ENCODE measurements at regions not wholly inside any gene's neighbourhood (a gene's known extent, or its start where the extent isn't known, plus 50 kb on each side); places are given as distances from the start of the nearest gene placed in this dataset.
"Not testable (repeated sequence)": the region's sequence is repeated elsewhere in the genome, so short reads cannot be mapped to it uniquely, and the experiment has no call there.

- DNase-seq = no peak
These were observed 405.2 kb downstream of the ZEB2 start for GRCh38 chr2:144114760-144115159.

GRCh38 chr2:144111437-144111836, 408.5 kb downstream of the ZEB2 start:
- no peak for DNase-seq

- not testable (repeated sequence) for DNase-seq
These were observed 413.8 kb downstream of the ZEB2 start for GRCh38 chr2:144106104-144106503.

- no peak for DNase-seq
These were observed 417.5 kb downstream of the ZEB2 start for GRCh38 chr2:144102386-144102785.

GRCh38 chr2:144099780-144100377, 420.0 kb downstream of the ZEB2 start:
- no peak for DNase-seq

GRCh38 chr2:144099340-144099739, 420.6 kb downstream of the ZEB2 start:
- no peak for DNase-seq

- no peak for DNase-seq
These were observed 422.3 kb downstream of the ZEB2 start for GRCh38 chr2:144097440-144098225.

GRCh38 chr2:144096531-144096930, 423.4 kb downstream of the ZEB2 start:
- no peak for DNase-seq

GRCh38 chr2:144094408-144095151, 425.3 kb downstream of the ZEB2 start:
- DNase-seq = no peak

GRCh38 chr2:144091622-144092021, 428.3 kb downstream of the ZEB2 start:
- DNase-seq = no peak

- DNase-seq = no peak
These were observed 431.1 kb downstream of the ZEB2 start for GRCh38 chr2:144088863-144089262.

- no peak for DNase-seq
These were observed 433.0 kb downstream of the ZEB2 start for GRCh38 chr2:144086965-144087364.

- DNase-seq = no peak
These were observed 434.9 kb downstream of the ZEB2 start for GRCh38 chr2:144085016-144085415.

GRCh38 chr2:144084114-144084661, 435.7 kb downstream of the ZEB2 start:
- no peak for DNase-seq

GRCh38 chr2:144083211-144083610, 436.7 kb downstream of the ZEB2 start:
- no peak for DNase-seq

GRCh38 chr2:144082777-144083176, 437.1 kb downstream of the ZEB2 start:
- DNase-seq = no peak

- DNase-seq = no peak
These were observed 437.6 kb downstream of the ZEB2 start for GRCh38 chr2:144082327-144082726.

GRCh38 chr2:144081272-144081671, 438.6 kb downstream of the ZEB2 start:
- no peak for DNase-seq

- DNase-seq = no peak
These were observed 440.1 kb downstream of the ZEB2 start for GRCh38 chr2:144079803-144080202.

GRCh38 chr2:144078802-144079724, 440.9 kb downstream of the ZEB2 start:
- no peak for DNase-seq

- no peak for DNase-seq
These were observed 441.8 kb downstream of the ZEB2 start for GRCh38 chr2:144078106-144078505.

GRCh38 chr2:144074450-144074849, 445.5 kb downstream of the ZEB2 start:
- DNase-seq = no peak
